GM18508 (cell line): ENCODE measurements at regions not wholly inside any gene's neighbourhood (a gene's known extent, or its start where the extent isn't known, plus 50 kb on each side); places are given as distances from the start of the nearest gene placed in this dataset.
"Not testable (repeated sequence)": the region's sequence is repeated elsewhere in the genome, so short reads cannot be mapped to it uniquely, and the experiment has no call there.

Experiments used
- ATAC-seq: cut with Tn5 transposase; IDR thresholded peaks from one replicate; pipeline ENCODE4 v1.9.1; 2021; ENCODE audit warnings: moderate number of reproducible peaks; ENCODE audit not compliant: insufficient read depth, unreplicated experiment

DNA sequence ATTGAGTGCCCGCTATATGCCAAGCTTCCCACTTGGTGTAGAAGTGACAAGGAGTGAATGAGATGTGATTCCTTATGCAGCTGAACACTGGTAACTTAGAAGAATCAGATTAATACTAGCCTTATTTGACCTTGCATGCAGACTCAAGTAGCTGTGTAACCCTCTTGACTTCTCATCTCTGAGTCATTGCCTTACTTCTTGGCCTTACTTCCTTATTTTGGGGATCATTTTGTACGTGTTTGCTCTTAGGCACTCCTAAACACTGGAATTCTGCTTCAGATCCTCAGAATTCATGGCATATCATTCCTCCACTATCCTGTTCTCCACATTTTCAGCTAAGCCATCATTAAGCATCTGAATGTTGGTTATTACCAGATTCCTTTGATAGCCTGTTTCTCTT lies 948.9 kb upstream of the ARRDC3 start:
- ATAC-seq, result no peak

DNA sequence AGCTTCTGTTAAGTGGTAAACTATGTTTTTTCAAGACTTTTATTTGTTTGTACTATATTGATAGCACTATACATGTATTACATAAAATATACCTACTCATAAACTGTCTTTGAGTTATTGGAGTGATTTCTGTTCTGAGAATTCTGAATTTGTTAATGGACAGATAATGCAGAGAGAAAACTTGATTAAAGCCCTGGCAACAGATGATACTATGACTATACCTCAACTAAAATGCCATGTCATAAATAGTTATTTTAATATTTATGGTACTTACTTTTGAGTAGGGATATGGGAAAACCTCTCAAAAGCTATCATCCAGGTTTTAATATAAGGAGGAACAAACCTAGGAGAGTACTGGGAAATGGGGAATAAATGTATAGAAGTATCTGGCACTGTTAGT lies 947.2 kb upstream of the ARRDC3 start:
- ATAC-seq, result no peak

DNA sequence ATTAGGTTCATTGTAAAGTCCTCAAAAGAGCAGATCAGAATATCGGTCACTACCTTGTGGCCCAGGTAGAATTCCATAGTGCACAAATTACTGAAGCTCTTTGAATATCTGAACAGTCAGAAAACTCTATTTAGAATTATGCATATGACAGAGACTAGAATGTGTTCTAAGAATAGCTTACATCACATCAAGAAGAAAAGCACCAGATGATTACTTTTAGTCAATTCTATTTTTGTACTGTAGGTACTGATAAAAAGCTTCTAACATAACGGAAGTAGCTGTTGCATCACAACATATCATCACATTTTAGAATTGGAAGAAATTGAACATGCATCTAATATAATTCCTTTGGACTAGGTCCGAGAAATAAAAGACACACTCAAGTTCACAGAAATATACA lies 946.6 kb upstream of the ARRDC3 start:
- no peak for ATAC-seq

DNA sequence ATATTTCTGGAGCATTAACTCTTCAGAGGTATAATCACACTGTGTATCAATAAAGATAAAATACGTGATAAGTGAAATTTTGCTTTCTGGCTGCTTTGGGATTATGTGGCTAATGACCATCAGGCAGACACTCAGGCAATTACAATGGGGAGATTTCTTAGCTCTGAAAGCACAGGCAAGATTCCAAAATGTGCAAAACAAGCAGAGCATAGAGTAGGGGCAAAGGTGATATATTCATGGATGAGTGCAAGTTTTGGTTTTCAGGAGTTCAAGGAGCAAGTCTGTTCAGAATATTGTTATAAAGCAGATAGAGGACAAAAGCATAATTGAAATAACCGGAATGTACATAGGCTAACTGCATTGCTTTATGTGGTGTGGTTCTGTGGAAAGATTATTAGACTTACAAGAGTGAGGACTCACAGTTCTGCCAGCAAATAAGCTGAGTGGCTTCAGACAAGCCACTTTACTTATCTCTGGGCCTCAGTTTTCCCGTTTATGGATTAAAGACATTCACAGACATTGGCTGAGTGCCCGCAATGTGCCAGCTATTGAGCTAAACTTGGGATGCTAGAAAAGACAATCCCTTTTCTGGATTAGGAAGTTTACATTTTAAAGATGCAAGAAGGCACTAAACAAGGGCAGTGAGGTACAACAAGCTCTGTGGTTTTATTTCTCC lies 945.6 kb upstream of the ARRDC3 start:
- ATAC-seq, result no peak

DNA sequence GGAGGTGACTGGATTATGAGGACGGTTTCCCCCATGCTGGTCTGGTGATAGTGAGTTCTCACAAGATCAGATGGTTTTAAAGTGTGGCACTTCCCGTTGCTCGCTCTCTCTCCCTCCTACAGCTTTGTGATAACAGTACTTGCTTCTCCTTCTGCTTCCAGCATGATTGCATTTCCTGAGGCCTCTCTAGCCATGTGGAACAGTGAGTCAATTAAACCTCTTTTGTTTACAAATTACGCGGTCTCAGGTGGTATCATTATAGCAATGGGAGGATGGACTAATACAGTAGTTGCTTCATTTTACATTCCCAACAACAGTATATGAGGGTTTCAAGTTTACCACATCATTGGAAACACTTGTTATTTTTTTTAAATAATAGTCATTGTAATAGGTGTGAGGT lies 937.3 kb upstream of the ARRDC3 start:
- no peak for ATAC-seq

DNA sequence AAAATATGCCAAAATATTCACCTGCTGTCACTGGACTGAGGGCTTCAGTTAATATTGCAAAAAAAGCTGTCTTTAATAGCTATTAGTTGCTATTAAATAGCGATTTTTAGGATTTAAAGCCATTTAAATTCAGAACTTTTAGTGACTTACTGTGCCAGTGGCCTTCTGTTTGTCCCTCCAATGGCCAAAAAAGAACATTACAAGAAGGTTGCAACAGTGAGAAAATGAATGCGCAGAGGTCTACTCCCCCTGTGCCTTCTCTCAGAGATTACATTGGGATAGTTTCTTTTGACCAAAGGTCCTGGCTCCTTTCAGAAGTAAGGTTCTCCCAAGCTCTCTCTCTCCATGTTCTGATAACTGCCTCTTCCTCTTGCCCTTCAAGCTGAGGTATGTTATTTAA lies 930.3 kb upstream of the ARRDC3 start:
- no peak for ATAC-seq

DNA sequence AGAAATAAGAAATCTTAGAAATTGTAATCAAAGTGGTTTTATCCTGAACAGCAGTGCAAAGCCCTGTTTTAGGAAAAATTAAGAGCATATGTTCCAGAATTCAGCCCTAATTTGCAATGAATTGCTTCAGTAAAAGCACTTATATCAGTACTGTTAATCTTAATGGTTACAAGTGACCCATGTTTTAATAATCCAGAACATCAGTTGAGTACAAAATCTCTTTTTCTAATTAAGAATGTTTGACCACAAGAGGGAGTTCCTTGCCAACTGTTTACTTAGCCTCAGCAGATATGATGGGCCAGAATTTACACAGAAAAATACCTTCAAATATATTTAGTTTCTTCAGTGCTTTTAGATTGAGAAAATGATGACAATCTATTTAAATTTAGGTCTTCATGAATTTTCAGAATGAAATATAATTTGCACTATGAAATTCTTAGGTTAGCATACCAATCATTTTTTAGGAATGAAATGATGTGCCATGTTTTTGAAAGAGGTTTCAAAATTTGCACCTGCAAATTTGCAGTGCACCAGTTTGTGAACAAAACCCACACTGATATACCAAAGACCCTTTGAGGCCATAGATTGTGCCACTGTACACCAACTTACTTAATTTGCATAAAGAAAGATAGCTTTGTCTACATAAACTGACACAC lies 926.3 kb upstream of the ARRDC3 start:
- ATAC-seq, result no peak

DNA sequence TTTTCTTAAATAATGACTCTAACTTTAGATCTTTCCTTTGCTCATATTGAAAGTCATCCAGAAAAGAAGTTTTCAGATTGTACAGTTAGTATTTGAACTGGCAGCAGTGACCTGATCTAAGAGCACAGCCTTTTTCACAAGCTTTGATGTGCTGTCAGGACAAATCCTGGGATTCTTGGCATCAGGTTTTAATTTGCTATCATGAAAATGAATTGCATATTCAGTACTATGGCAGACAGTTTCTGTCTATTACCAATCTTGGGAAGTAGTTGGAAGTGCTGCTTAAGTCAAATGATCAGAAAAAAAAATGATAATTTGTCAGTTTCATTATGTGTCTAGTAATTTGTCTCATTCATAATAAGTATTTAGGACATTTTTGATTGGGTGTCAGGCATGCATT lies 925.6 kb upstream of the ARRDC3 start:
- ATAC-seq, result no peak

DNA sequence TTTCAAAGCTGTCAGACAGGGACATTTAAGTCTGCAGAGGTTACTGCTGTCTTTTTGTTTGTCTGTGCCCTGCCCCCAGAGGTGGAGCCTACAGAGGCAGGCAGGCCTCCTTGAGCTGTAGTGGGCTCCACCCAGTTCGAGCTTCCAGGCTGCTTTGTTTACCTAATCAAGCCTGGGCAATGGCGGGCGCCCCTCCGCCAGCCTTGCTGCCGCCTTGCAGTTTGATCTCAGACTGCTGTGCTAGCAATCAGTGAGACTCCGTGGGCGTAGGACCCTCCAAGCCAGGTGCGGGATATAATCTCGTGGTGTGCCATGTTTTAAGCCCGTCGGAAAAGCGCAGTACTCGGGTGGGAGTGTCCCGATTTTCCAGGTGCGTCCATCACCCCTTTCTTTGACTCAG lies 919.2 kb upstream of the ARRDC3 start:
- not testable (repeated sequence) for ATAC-seq

DNA sequence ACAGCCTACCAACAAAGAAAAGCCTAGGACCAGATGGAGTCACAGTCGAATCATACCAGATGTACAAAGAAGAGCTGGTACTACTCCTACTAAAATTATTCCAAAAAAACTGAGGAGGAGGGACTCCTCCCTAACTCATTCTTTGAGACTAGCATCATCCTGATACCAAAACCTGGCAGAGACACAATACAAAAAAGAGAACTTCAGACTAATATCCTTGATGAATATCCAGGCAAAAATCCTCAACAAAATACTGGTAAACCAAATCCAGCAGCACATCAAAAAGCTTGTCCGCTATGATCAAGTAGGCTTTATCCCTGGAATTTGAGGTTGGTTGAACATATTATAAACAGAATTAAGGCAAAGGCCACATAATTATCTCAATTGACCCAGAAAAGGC lies 900.4 kb upstream of the ARRDC3 start:
- no peak for ATAC-seq

DNA sequence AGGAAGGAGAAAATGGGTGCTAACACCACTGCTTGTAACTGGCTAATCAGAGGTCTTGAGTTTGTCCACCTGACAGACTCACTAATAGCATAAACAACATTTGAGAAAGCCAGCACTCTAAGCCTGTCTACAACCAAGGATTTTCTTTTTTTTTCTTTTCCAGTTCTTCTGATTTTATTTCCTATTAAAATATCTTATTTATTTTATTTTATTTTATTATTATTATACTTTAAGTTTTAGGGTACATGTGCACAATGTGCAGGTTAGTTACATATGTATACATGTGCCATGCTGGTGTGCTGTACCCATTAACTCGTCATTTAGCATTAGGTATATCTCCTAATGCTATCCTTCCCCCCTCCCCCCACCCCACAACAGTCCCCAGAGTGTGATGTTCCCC lies 888.6 kb upstream of the ARRDC3 start:
- ATAC-seq, result not testable (repeated sequence)

DNA sequence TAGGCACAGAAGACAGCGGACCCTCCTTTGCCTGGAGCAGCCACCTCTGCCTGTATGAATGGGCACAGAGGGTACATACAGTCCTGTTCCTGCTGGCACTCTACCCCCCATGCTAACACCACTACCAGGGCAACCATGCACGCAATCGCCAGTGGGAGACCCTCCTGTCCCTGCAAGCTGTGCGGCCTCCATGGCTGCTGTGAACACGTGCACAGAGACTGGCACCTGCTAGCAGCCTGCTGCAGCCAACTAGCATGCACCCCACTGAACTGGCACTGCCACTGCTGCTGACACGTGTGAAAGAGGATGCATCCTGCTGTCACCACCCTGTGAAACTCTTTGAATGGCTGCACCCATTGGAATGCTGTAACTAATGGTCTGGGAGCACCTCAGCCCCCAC lies 885.2 kb upstream of the ARRDC3 start:
- no peak for ATAC-seq

DNA sequence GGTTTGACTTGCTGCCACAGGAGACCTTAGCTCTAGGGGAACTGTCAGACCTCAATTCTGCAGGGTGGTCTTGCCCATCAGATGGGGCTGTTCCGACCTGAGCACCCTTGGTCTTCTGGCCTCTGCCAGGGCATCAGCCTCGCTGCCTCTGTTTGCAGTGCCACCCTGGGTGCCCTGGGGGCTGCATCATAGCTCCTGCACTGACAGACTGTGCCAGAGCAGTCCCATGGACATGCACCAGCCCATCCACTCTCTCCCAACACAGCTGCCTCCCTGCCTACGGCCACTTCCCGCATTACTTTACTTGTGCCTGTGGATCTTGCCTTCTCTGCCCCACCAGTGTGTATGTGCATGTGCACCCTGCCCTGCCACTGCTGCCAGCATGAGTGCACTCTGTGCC lies 884.7 kb upstream of the ARRDC3 start:
- no peak for ATAC-seq

DNA sequence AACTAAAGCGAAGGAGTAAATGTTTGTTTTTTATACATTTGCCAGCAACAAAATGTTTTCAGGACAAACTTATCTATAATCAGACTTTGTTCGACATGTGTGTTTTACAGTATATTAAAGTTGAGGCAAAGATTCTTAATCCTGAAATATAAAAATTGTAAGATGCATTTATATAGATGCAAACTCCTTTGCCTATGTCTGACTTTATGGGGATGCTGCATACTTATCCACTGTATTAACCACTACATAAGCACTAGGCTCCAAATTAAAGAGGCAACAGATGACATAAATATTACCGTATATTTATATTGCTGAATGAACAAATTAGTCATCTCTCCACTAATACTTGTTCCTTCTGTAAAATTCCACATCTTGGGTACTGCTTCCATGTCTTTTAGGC lies 882.7 kb upstream of the ARRDC3 start:
- no peak for ATAC-seq

DNA sequence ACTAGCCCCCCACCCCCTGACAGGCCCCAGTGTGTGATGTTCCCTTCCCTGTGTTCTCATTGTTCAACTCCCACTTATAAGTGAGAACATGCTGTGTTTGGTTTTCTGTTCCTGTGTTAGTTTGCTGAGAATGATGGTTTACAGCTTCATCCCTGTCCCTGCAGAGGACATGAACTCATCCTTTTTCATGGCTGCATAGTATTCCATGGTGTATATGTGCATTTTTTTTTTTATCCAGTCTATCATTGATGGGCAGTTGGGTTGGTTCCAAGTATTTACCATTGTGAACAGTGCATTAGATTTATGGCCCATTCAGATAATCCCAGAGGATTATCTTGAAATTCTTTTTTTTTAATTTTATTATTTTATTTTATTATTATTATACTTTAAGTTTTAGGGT lies 872.5 kb upstream of the ARRDC3 start:
- ATAC-seq, result not testable (repeated sequence)

DNA sequence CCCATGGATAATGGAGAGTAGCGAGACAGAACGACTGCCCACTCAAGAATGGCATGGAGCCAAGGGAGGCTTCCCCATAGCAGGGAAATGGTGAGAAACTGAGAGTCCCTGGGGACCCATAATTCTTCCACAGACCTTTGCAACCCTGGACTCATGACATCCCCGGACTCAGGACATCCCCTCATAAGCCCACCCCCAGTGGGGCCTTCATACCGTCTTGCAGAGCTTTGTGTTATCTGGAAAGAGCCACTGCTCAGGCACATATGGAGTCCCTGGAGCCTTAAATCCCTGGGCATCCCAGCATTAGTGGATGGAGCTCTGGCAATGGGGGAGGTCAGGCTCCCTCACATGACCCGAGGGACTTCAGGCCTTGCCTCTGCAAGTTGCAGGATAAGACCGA lies 865.4 kb upstream of the ARRDC3 start:
- no peak for ATAC-seq

DNA sequence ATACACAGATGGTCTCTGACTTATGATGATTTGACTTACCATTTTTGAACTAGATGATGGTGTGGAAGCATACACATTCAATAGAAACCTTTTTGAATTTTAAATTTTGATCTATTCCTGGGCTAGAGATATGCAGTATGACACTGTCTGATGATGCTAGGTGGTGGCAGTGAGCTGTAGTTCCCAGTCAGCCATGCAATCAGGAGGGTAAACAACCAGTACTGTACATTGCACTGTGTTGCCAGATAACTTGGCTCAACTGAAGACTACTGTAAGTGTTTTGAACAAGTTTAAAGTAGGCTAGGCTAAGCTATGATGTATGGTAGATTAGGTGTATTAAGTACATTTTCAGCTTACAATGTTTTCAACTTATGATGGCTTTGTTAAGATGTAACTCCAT lies 859.1 kb upstream of the ARRDC3 start:
- no peak for ATAC-seq

DNA sequence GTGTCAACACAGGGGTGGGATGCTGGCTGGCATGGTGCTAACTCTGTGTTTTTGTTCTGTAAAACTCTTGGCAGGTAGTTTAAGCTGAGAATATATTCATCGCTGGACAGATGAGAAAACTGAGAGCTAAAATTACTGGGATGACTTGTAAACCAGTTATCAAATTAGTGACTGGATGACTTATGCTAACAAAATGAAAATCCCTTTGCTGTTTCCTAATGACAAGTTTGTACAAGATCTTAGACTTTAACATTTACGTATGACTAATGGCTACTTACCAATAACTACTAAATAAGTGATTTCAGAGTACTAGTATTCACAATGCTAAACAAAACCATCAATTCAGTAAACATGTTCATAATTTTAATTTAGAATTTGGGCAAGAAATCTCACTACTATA lies 854.8 kb upstream of the ARRDC3 start:
- no peak for ATAC-seq

DNA sequence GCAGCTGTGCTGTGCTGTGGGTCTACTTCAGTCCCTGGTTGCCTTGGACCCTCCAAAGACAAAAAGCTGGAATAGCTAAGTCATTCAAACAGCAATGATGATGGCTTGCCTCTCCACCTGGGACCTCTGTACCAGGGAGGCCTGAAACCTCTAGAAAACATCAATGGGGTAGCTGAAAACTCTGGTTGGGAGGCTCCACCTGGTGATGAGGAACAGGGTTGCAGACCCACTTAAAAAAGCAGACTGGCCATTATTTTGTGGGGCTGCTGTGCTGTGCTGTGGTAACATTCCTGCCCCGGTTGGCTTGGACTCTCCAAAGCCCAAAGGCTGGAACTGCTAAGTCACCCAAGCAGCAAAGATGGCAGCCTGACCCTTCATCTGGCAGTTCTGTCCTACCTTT lies 839.3 kb upstream of the ARRDC3 start:
- no peak for ATAC-seq

DNA sequence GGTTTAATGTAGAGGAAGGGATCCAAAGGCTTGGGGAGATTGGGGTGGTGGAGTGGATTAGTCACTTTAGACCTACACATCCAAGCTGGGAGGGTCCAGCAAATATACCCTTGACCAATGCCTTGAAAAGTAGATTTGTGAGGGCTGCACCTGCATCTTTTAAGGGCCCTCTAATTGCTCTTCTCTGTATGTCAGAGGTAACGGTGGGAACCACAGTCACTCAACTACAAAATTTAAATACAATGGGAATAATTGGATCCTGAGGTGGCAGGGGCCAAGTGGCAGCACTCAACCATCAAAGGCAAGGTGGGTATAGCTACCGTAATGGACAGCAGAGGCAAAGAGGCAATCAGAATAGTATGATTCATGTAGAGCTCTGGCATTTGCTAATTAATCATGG lies 833.7 kb upstream of the ARRDC3 start:
- not testable (repeated sequence) for ATAC-seq

DNA sequence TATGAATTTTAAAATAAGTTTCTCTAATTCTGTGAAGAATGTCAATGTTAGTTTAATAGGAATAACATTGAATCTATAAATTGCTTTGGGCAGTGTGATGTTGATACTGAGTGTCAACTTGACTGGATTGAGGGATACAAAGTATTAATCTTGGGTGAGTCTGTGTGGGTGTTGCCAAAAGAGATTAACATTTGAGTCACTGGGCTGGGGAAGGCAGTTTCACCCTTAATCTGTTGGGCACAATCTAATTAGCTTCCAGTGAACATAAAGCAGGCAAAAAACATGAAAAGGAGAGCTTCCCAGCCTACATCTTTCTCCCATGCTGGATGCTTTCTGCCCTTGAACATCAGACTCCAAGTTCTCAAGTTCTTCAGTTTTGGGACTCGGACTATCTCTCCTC lies 832.0 kb upstream of the ARRDC3 start:
- ATAC-seq, result no peak

DNA sequence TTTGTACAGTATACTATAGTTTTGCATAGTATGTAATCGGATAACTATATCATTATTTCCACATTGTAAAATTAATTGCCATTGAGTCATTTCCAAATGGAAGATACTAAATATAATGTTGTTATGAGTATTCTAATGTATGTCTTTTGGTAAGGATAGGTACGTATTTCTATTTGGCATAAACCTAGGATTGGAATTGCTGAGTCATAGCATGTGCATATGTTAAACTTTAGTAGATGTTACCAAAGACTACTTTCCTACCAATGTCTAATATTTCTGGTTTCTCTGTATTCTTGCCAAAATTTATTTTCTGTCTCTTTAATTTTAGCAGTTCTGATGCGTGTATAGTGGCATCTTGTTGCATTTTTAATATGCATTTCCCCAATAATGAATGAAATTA lies 825.1 kb upstream of the ARRDC3 start:
- ATAC-seq, result no peak
